PC-3 (cell line): ENCODE measurements at regions not wholly inside any gene's neighbourhood (a gene's known extent, or its start where the extent isn't known, plus 50 kb on each side); places are given as distances from the start of the nearest gene placed in this dataset.
"Not testable (repeated sequence)": the region's sequence is repeated elsewhere in the genome, so short reads cannot be mapped to it uniquely, and the experiment has no call there.

ENCODE experiments used
- ATAC-seq: fragments of 200-7000 bp; cut with Tn5 transposase; 2 replicates; pipeline ENCODE4 v1.9.1; 2020; ENCODE audit warnings: mild to moderate bottlenecking, moderate library complexity
- BruUV-seq: library from RNA; stranded (reverse); fragments of 400-500 nt; replicated peaks from 2 replicates; lab custom pipeline; 2021; lab: Mats Ljungman, UMichigan
- CTCF ChIA-PET: fragments of 300-600 bp; sonication (Branson Sonifier 250); formaldehyde crosslinking; loops from one replicate; lab custom pipeline; 2022; ENCODE audit warnings: antibody characterized with exemption; lab: Charles Lee
- POLR2A ChIA-PET: fragments of 300-600 bp; sonication (Branson Sonifier 250); formaldehyde crosslinking; loops from one replicate; lab custom pipeline; 2022; ENCODE audit warnings: antibody characterized with exemption; ENCODE audit not compliant: unreplicated experiment; lab: Charles Lee
- DNase-seq: peaks from one replicate; pipeline ENCODE4 v3.0.0-alpha.2; 2015
- H2AFZ ChIP-seq: fragments of 300-600 bp; sonication (generic); 2 replicates; pipeline ENCODE4 v1.6.0; 2016; ENCODE audit warnings: antibody characterized with exemption, low read length
- H3F3A ChIP-seq: fragments of 300-600 bp; sonication (generic); one replicate; pipeline ENCODE4 v1.6.0; 2017; ENCODE audit warnings: antibody characterized with exemption, low read length, control low read depth, mild to moderate bottlenecking; ENCODE audit not compliant: unreplicated experiment
- H3K27ac ChIP-seq: fragments of 300-600 bp; sonication (generic); 2 replicates; pipeline ENCODE4 v1.5.1; 2016; ENCODE audit warnings: mild to moderate bottlenecking, low read length
- H3K27me3 ChIP-seq: fragments of 300-600 bp; sonication (generic); 2 replicates; pipeline ENCODE4 v1.6.1; 2016; ENCODE audit warnings: low read length, mixed read lengths
- H3K36me3 ChIP-seq: fragments of 300-600 bp; sonication (generic); 2 replicates; pipeline ENCODE4 v1.6.1; 2016; ENCODE audit warnings: low read depth, mixed run types, low read length, mixed read lengths
- H3K4me1 ChIP-seq: fragments of 300-600 bp; sonication (generic); 2 replicates; pipeline ENCODE4 v1.5.1; 2016; ENCODE audit warnings: low read length; ENCODE audit not compliant: insufficient read depth
- H3K4me2 ChIP-seq: fragments of 300-600 bp; sonication (generic); 2 replicates; pipeline ENCODE4 v1.6.0; 2016; ENCODE audit warnings: low read length
- H3K4me3 ChIP-seq: fragments of 300-600 bp; sonication (generic); 2 replicates; pipeline ENCODE4 v1.5.1; 2016; ENCODE audit warnings: mild to moderate bottlenecking, low read length, mixed read lengths
- H3K79me2 ChIP-seq: fragments of 300-600 bp; sonication (generic); 2 replicates; pipeline ENCODE4 v1.6.1; 2017; ENCODE audit warnings: low read length, mixed read lengths
- H3K9ac ChIP-seq: fragments of 300-600 bp; sonication (generic); 2 replicates; pipeline ENCODE4 v1.6.0; 2016; ENCODE audit warnings: mild to moderate bottlenecking, low read length
- H3K9me2 ChIP-seq: fragments of 300-600 bp; sonication (generic); replicated peaks from 2 replicates; pipeline ENCODE4 v1.6.1; 2016; ENCODE audit warnings: mixed run types, low read length, mixed read lengths
- H3K9me3 ChIP-seq: fragments of 300-600 bp; sonication (generic); 2 replicates; pipeline ENCODE4 v1.6.1; 2016; ENCODE audit warnings: low read length, mixed read lengths
- H4K20me1 ChIP-seq: fragments of 300-600 bp; sonication (generic); 2 replicates; pipeline ENCODE4 v1.6.1; 2016; ENCODE audit warnings: low read length, mixed read lengths
- EZH2 ChIP-seq: fragments of 300-600 bp; sonication (generic); IDR thresholded peaks from one replicate; pipeline ENCODE4 v1.6.1; 2017; ENCODE audit warnings: antibody characterized with exemption, mild to moderate bottlenecking, low read length; ENCODE audit not compliant: unreplicated experiment
- EZH2phosphoT487 ChIP-seq: fragments of 300-600 bp; sonication (generic); IDR thresholded peaks from 2 replicates; pipeline ENCODE4 v1.6.1; 2018; ENCODE audit warnings: mild to moderate bottlenecking, antibody characterized with exemption, low read length, borderline replicate concordance
- intact Hi-C: fragments of 100-400 bp; cut with micrococcal nuclease; formaldehyde crosslinking; loops from 2 replicates; pipeline ENCODE4 v1.9.0; 2023
- TF ChIP-seq, protein P1 (sequence below): fragments of 300-600 bp; sonication (generic); conservative IDR thresholded peaks from 2 replicates; pipeline ENCODE4 v1.5.1; 2017; ENCODE audit warnings: antibody characterized with exemption, low read depth, mild to moderate bottlenecking, low read length

DNA sequence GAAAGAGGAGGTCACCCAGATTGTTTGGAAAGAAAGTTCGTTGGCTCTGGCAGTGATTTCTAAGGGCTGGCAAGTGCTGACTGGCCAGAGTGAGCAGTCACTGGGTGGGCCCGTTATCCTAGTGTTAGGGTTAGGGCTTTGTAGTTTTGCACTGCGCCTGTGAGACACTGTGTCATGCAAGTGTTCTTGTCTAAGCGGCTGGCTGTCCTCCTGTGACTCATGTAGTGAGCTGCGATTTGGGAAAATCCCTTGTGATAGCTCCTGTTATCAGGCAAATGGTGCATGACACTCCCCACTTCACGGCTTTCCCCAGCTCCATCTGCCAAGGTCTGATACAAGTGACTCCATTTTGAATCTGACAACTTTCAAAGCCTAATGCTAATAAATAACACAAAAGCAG lies 526.0 kb upstream of the ADAMTS16 start:
- H3K27ac ChIP-seq: no peak overlapping the region
- intact Hi-C loops: no loop called here
- ChIA-PET POLR2A (no interaction called here), CTCF (no interaction called here)
- ATAC-seq: no peak
- no peak overlapping the region for H2AFZ ChIP-seq
- no peaks in the 10 kb centered on the region for H3K79me2 ChIP-seq
- H3K4me3 ChIP-seq: no peak overlapping the region
- DNase-seq: no peak
- no peaks in the 10 kb centered on the region for H3F3A ChIP-seq
- BruUV-seq: no TSS peak
- TF ChIP-seq, protein P1, sequence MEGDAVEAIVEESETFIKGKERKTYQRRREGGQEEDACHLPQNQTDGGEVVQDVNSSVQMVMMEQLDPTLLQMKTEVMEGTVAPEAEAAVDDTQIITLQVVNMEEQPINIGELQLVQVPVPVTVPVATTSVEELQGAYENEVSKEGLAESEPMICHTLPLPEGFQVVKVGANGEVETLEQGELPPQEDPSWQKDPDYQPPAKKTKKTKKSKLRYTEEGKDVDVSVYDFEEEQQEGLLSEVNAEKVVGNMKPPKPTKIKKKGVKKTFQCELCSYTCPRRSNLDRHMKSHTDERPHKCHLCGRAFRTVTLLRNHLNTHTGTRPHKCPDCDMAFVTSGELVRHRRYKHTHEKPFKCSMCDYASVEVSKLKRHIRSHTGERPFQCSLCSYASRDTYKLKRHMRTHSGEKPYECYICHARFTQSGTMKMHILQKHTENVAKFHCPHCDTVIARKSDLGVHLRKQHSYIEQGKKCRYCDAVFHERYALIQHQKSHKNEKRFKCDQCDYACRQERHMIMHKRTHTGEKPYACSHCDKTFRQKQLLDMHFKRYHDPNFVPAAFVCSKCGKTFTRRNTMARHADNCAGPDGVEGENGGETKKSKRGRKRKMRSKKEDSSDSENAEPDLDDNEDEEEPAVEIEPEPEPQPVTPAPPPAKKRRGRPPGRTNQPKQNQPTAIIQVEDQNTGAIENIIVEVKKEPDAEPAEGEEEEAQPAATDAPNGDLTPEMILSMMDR: no peak
- no peaks in the 10 kb centered on the region for H3K36me3 ChIP-seq
- H3K9me3 ChIP-seq: peaks cover 7% of the 10 kb centered on the region; the same call in 1 of the 2 replicates
- no peak overlapping the region for H3K9ac ChIP-seq
- no peak overlapping the region for H3K4me2 ChIP-seq
- H4K20me1 ChIP-seq: no peaks in the 10 kb centered on the region
- H3K9me2 ChIP-seq: no peaks in the 10 kb centered on the region
- H3K27me3 ChIP-seq: no peaks in the 10 kb centered on the region
- no peaks in the 10 kb centered on the region for H3K4me1 ChIP-seq

DNA sequence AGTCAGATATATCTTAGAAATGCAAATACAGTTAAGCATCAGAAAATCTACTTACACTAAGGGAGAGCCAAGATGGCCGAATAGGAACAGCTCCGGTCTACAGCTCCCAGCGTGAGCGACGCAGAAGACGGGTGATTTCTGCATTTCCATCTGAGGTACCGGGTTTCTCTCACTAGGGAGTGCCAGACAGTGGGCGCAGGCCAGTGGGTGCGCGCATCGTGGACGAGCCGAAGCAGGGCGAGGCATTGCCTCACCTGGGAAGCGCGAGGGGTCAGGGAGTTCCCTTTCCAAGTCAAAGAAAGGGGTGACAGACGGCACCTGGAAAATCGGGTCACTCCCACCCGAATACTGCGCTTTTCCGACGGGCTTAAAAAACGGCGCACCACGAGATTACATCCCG lies 524.8 kb upstream of the ADAMTS16 start:
- H3K9ac ChIP-seq, H3K9me3 ChIP-seq, H4K20me1 ChIP-seq, H3K9me2 ChIP-seq, DNase-seq, H3K36me3 ChIP-seq, H3K27ac ChIP-seq, H3F3A ChIP-seq, H3K79me2 ChIP-seq, ATAC-seq, H3K4me1 ChIP-seq, BruUV-seq, H2AFZ ChIP-seq, CTCF ChIA-PET, intact Hi-C loops, POLR2A ChIA-PET, H3K27me3 ChIP-seq, H3K4me2 ChIP-seq, H3K4me3 ChIP-seq: not testable (repeated sequence)

DNA sequence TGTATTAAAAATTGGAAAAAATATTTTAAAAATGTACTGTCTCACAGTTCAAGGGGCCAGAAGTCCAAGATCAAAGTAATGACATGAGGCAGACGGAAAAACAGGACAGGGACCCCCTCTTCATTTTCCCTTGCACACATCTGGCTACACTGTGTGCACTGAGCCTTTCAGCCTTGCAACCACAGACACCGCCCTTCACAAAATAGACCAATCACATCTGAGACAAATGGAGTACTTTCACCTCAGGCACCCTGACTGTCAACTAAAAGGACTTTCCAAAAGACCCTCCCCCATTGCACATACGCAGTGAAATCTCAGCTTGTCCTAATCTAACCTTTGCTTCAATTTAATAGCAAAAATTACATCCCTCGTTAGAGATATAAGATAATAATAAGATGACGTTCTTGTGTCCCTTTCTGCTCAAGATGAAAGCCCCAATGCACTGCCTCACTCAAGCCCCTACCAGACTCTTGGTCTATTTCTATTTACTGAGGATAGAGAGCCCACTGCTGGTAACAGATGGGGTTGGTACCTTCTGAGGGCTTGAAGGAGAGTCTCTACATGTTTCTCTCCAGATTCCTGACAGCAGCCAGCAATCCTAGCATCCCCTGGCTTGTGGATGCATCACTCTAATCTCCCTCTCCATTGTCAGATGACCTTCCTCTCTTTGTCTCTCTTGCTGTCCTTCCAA lies 514.8 kb upstream of the ADAMTS16 start:
- Histone ChIP-seq H3K79me2 (no peaks in the 10 kb centered on the region), H2AFZ (no peak overlapping the region), H3K9me2 (no peaks in the 10 kb centered on the region), H3K4me1 (no peaks in the 10 kb centered on the region), H3K4me3 (no peak overlapping the region), H3K4me2 (no peak overlapping the region), H3K36me3 (no peaks in the 10 kb centered on the region), H3K27me3 (peaks cover 8% of the 10 kb centered on the region; the same call in 1 of the 2 replicates), H3F3A (no peaks in the 10 kb centered on the region), H3K9ac (no peak overlapping the region), H3K27ac (no peak overlapping the region), H4K20me1 (no peaks in the 10 kb centered on the region), H3K9me3 (no peaks in the 10 kb centered on the region)
- BruUV-seq: no TSS peak
- intact Hi-C loops: no loop called here
- POLR2A ChIA-PET: no interaction called here
- DNase-seq: no peak
- ATAC-seq: no peak
- CTCF ChIA-PET: no interaction called here
- no peak for TF ChIP-seq EZH2phosphoT487
- TF ChIP-seq EZH2: no peak
- TF ChIP-seq, protein P1: no peak
